HCT116 (cell line): ENCODE measurements at regions not wholly inside any gene's neighbourhood (a gene's known extent, or its start where the extent isn't known, plus 50 kb on each side); places are given as distances from the start of the nearest gene placed in this dataset.

Experiments used
- ATAC-seq: fragments of 200-7000 bp; cut with Tn5 transposase; 2 replicates; pipeline ENCODE4 v1.9.1; 2020; ENCODE audit warnings: mild to moderate bottlenecking, moderate library complexity
- BruUV-seq: library from RNA; stranded (reverse); fragments of 400-500 nt; replicated peaks from 2 replicates; lab custom pipeline; 2021; lab: Mats Ljungman, UMichigan
- CTCF ChIA-PET: fragments of 300-600 bp; sonication (Branson Sonifier 250); formaldehyde crosslinking; loops from one replicate; lab custom pipeline; 2021; ENCODE audit warnings: antibody characterized with exemption; lab: Charles Lee
- POLR2A ChIA-PET: fragments of 300-600, 350-600 bp; sonication (Branson Sonifier 250); formaldehyde crosslinking; loops from one replicate; lab custom pipeline; 2021; ENCODE audit warnings: antibody characterized with exemption; lab: Charles Lee
- RAD21 ChIA-PET, 2 experiments: fragments of 300-600 bp; sonication (Branson Sonifier 250); formaldehyde crosslinking; loops; one replicate each; lab custom pipeline; 2023; ENCODE audit warnings: low total read pairs in 2 of 2; ENCODE audit not compliant: uncharacterized antibody in 2 of 2, unreplicated experiment in 2 of 2, low non-redundant PET in 1 of 2; lab: Charles Lee
- DNase-seq: peaks from one replicate; pipeline ENCODE4 v3.0.0-alpha.2; 2010; ENCODE audit warnings: low read depth, low spot score
- H2AFZ ChIP-seq: fragments of 200-600 bp; shearing (Covaris generic), sonication (generic); 2 replicates; pipeline ENCODE4 v1.6.1; 2017; ENCODE audit warnings: low read depth, mixed run types, mixed read lengths, antibody characterized with exemption, low read length; ENCODE audit not compliant: poor library complexity, severe bottlenecking
- H3K27ac ChIP-seq: 2 replicates; pipeline ENCODE4 v1.5.1; 2012; ENCODE audit warnings: low read depth, low read length
- H3K27me3 ChIP-seq: fragments of 200-600 bp; sonication (generic); 2 replicates; pipeline ENCODE4 v1.6.1; 2016; ENCODE audit warnings: mixed run types, low read length, mixed read lengths; ENCODE audit not compliant: insufficient read depth
- H3K36me3 ChIP-seq, 2 experiments: fragments of 200-500 bp in 1 of 2; fragments of 200-600 bp in 1 of 2; sonication (Bioruptor generic) in 1 of 2; sonication (generic) in 1 of 2; 2 replicates each; pipeline versions ENCODE4 v1.5.1 to v1.6.1; 2014 to 2016; ENCODE audit warnings: low read length in 2 of 2, inconsistent platforms in 1 of 2, mixed read lengths in 1 of 2, mixed run types in 1 of 2; ENCODE audit not compliant: insufficient read depth in 2 of 2, control insufficient read depth in 1 of 2
- H3K4me1 ChIP-seq, 2 experiments: fragments of 200-600 bp in 1 of 2; sonication (generic) in 1 of 2; 2 replicates each; pipeline versions ENCODE4 v1.5.1 to v1.6.1; 2012 to 2017; ENCODE audit warnings: low read length in 2 of 2, inconsistent platforms in 1 of 2, mild to moderate bottlenecking in 1 of 2, mixed read lengths in 1 of 2, mixed run types in 1 of 2, moderate library complexity in 1 of 2; ENCODE audit not compliant: insufficient read depth in 2 of 2, control insufficient read depth in 1 of 2
- H3K4me2 ChIP-seq: fragments of 200-600 bp; sonication (generic); 2 replicates; pipeline ENCODE4 v1.6.1; 2017; ENCODE audit warnings: mixed run types, low read length, mixed read lengths
- H3K4me3 ChIP-seq, 2 experiments: fragments of 200-600 bp in 1 of 2; sonication (generic) in 1 of 2; replicated peaks in 1 of 2; 2 replicates each; pipeline ENCODE4 v1.5.1; 2011 to 2016; ENCODE audit warnings: low read length in 2 of 2, control low read depth in 1 of 2, low read depth in 1 of 2, mild to moderate bottlenecking in 1 of 2, mixed read lengths in 1 of 2, mixed run types in 1 of 2
- H3K79me2 ChIP-seq: fragments of 200-600 bp; sonication (generic); 2 replicates; pipeline ENCODE4 v1.6.1; 2017; ENCODE audit warnings: mild to moderate bottlenecking, mixed run types, low read length, moderate library complexity, mixed read lengths; ENCODE audit not compliant: insufficient read depth
- H3K9ac ChIP-seq: fragments of 200-600 bp; sonication (generic); 2 replicates; pipeline ENCODE4 v1.6.1; 2016; ENCODE audit warnings: low read length, mixed read lengths
- H3K9me2 ChIP-seq: fragments of 200-600 bp; sonication (generic), shearing (Covaris generic); 2 replicates; pipeline ENCODE4 v1.6.1; 2017; ENCODE audit warnings: mixed run types, mild to moderate bottlenecking, moderate library complexity; ENCODE audit not compliant: insufficient read depth
- H3K9me3 ChIP-seq, 2 experiments: fragments of 200-500 bp in 1 of 2; fragments of 200-600 bp in 1 of 2; sonication (Bioruptor generic) in 1 of 2; sonication (generic) in 1 of 2; 2 replicates each; pipeline ENCODE4 v1.6.1; 2014 to 2017; ENCODE audit warnings: low read length in 2 of 2, mixed read lengths in 2 of 2, inconsistent platforms in 1 of 2, low read depth in 1 of 2, mild to moderate bottlenecking in 1 of 2, mixed run types in 1 of 2, moderate library complexity in 1 of 2; ENCODE audit not compliant: control insufficient read depth in 1 of 2, insufficient read depth in 1 of 2
- H4K20me1 ChIP-seq: fragments of 200-600 bp; sonication (generic), shearing (Covaris generic); 2 replicates; pipeline ENCODE4 v1.6.1; 2017; ENCODE audit warnings: mixed run types, mild to moderate bottlenecking, moderate library complexity; ENCODE audit not compliant: insufficient read depth
- CBX3 ChIP-seq: IDR thresholded peaks from 2 replicates; pipeline ENCODE4 v1.6.1; 2012; ENCODE audit warnings: low read depth
- CTCF ChIP-seq, 3 experiments: fragments of 200-600 bp in 1 of 3; sonication (generic) in 1 of 3; IDR thresholded peaks in 2 of 3; conservative IDR thresholded peaks in 1 of 3; 2 replicates each; pipeline ENCODE4 v1.5.1; 2012 to 2017; ENCODE audit warnings: low read depth in 2 of 3, low read length in 2 of 3, antibody characterized with exemption in 1 of 3, borderline replicate concordance in 1 of 3, control low read depth in 1 of 3, mild to moderate bottlenecking in 1 of 3, mixed read lengths in 1 of 3, mixed run types in 1 of 3, moderate library complexity in 1 of 3; ENCODE audit not compliant: insufficient read depth in 1 of 3
- ELF1 ChIP-seq: IDR thresholded peaks from 2 replicates; pipeline ENCODE4 v1.6.1; 2012; ENCODE audit warnings: low read depth, borderline replicate concordance
- EZH2phosphoT487 ChIP-seq: fragments of 200-600 bp; IDR thresholded peaks from 2 replicates; pipeline ENCODE4 v1.6.1; 2018; ENCODE audit warnings: antibody characterized with exemption, borderline replicate concordance
- FOSL1 ChIP-seq: IDR thresholded peaks from 2 replicates; pipeline ENCODE4 v1.6.1; 2012; ENCODE audit warnings: low read depth
- JUND ChIP-seq: IDR thresholded peaks from 2 replicates; pipeline ENCODE4 v1.6.1; 2012
- POLR2AphosphoS5 ChIP-seq: IDR thresholded peaks from 2 replicates; pipeline ENCODE4 v1.6.1; 2011; ENCODE audit warnings: mild to moderate bottlenecking, low read depth, low read length, moderate library complexity
- SP1 ChIP-seq: IDR thresholded peaks from 2 replicates; pipeline ENCODE4 v1.6.1; 2012; ENCODE audit warnings: low read depth
- SRF ChIP-seq: IDR thresholded peaks from 2 replicates; pipeline ENCODE4 v1.6.1; 2012; ENCODE audit warnings: low read depth
- TCF7L2 ChIP-seq: IDR thresholded peaks from 2 replicates; pipeline ENCODE4 v1.7.0; 2011; ENCODE audit warnings: borderline replicate concordance, inconsistent platforms; ENCODE audit not compliant: insufficient read depth, insufficient read length; ENCODE audit errors: extremely low read depth
- intact Hi-C: fragments of 100-400 bp; cut with micrococcal nuclease; formaldehyde crosslinking; loops from 2 replicates; pipeline ENCODE4 v1.10.0; 2022

DNA sequence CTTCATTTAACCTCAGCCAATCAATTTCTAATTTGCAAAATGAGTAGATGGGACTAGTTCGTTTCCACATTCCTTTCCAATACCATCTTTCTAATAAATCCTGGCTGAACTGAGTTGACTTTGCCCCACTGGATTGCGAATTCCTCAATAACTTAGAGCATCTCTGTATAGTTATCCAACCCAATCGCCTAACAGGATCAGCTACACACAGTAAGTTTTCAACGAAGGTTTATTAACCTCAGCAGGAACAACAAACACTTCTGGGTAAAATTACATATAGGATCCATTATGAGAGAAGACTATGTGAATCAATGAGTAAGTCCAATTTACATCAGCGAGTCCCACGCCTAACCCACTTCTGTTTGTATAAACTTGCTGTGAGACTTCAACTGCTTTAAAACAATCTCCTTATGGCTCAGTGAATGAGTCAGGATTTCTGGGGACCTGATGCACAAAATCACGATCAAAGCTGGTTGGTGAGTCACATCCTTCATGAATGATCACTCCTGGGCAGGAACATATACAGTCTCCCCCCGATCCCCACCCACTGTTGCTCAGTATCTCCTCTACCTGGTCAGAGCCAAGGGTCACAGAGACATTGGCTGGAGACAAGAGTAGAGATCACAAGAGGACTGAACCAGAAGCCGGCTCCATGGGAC is 142.8 kb downstream of the EDEM1 start:
- Histone ChIP-seq H3K4me3 (peak overlapping the region in 1 of 2 experiments; percentile 33; a peak in 1 of 4 replicates), H3K9ac (no peak overlapping the region), H3K9me2 (no peaks in the 10 kb centered on the region), H4K20me1 (no peaks in the 10 kb centered on the region), H3K4me2 (peak overlapping the region; percentile 74), H3K79me2 (no peaks in the 10 kb centered on the region), H3K27me3 (no peaks in the 10 kb centered on the region), H2AFZ (peak overlapping the region; percentile 64), H3K9me3 (no peaks in the 10 kb centered on the region), H3K4me1 (peaks cover 7 to 13% of the 10 kb centered on the region in 2 experiments), H3K36me3 (no peaks in the 10 kb centered on the region), H3K27ac (no peak overlapping the region; the same call in 1 of the 2 replicates)
- TF ChIP-seq ELF1 (no peak), JUND (peak; percentile 86), SP1 (peak; percentile 82), CBX3 (peak; percentile 46; the same call in 1 of the 2 replicates), EZH2phosphoT487 (no peak), FOSL1 (peak; percentile 94), TCF7L2 (peak; percentile 80), CTCF (IDR thresholded peaks at IDR 0.05 in 2 of 3, conservative IDR thresholded peaks at IDR 0.05 in 1 of 3; ENCODE audit: borderline replicate concordance in 1 of 3, insufficient read depth in 1 of 3, low read depth in 2 of 3, low read length in 2 of 3) (no peak), POLR2AphosphoS5 (peak; percentile 34; the same call in 1 of the 2 replicates), SRF (peak; percentile 56)
- ChIA-PET CTCF (no interaction called here), POLR2A (no interaction called here), RAD21 (no interaction called here)
- BruUV-seq, result no TSS peak
- ATAC-seq (peak; percentile 91), DNase-seq (peak; percentile 82)
- intact Hi-C loops, result no loop called here
